Glutamatergic neuron (in vitro differentiated cells): ENCODE measurements at regions not wholly inside any gene's neighbourhood (a gene's known extent, or its start where the extent isn't known, plus 50 kb on each side); places are given as distances from the start of the nearest gene placed in this dataset.

Experiments used
- DNase-seq: peaks from one replicate; pipeline ENCODE4 v3.0.0; 2022
- H3K27ac Mint-ChIP-seq: one replicate; pipeline ENCODE4 v1.8.0; 2020; ENCODE audit warnings: mild to moderate bottlenecking, mixed read lengths, inconsistent platforms; ENCODE audit not compliant: unreplicated experiment
- H3K27me3 Mint-ChIP-seq: one replicate; pipeline ENCODE4 v1.8.0; 2020; ENCODE audit warnings: mild to moderate bottlenecking, moderate library complexity, mixed read lengths, inconsistent platforms; ENCODE audit not compliant: unreplicated experiment
- H3K36me3 Mint-ChIP-seq: one replicate; pipeline ENCODE4 v1.8.0; 2020; ENCODE audit warnings: mild to moderate bottlenecking, mixed read lengths, inconsistent platforms; ENCODE audit not compliant: unreplicated experiment
- H3K4me1 Mint-ChIP-seq: one replicate; pipeline ENCODE4 v1.8.0; 2020; ENCODE audit warnings: mild to moderate bottlenecking, low read depth, mixed read lengths, inconsistent platforms; ENCODE audit not compliant: unreplicated experiment
- H3K4me3 Mint-ChIP-seq: one replicate; pipeline ENCODE4 v1.8.0; 2020; ENCODE audit warnings: mild to moderate bottlenecking, mixed read lengths, inconsistent platforms; ENCODE audit not compliant: unreplicated experiment
- H3K9me3 Mint-ChIP-seq: one replicate; pipeline ENCODE4 v1.8.0; 2020; ENCODE audit warnings: mild to moderate bottlenecking, moderate library complexity, mixed read lengths, inconsistent platforms; ENCODE audit not compliant: unreplicated experiment
- CTCF ChIP-seq: fragments of 200-600 bp; sonication (generic); IDR thresholded peaks from one replicate; pipeline ENCODE4 v1.5.0; 2021; ENCODE audit not compliant: partially characterized antibody, unreplicated experiment

GRCh38 chr2:226126104-226126503 is 673.5 kb downstream of the IRS1 start:
- no peak overlapping the region for H3K27ac Mint-ChIP-seq
- no peaks in the 10 kb centered on the region for H3K36me3 Mint-ChIP-seq
- no peaks in the 10 kb centered on the region for H3K27me3 Mint-ChIP-seq
- H3K4me1 Mint-ChIP-seq, result no peaks in the 10 kb centered on the region
- peaks cover 4% of the 10 kb centered on the region for H3K9me3 Mint-ChIP-seq
- no peak for DNase-seq
- H3K4me3 Mint-ChIP-seq, result no peak overlapping the region
- TF ChIP-seq CTCF, result no peak

- no peak overlapping the region for H3K4me3 Mint-ChIP-seq
- no peak for TF ChIP-seq CTCF
- no peaks in the 10 kb centered on the region for H3K27me3 Mint-ChIP-seq
- no peaks in the 10 kb centered on the region for H3K36me3 Mint-ChIP-seq
- H3K27ac Mint-ChIP-seq, result no peak overlapping the region
- no peaks in the 10 kb centered on the region for H3K4me1 Mint-ChIP-seq
- no peak for DNase-seq
- H3K9me3 Mint-ChIP-seq, result peaks cover 4% of the 10 kb centered on the region
Observed at GRCh38 chr2:226125176-226125883, 674.3 kb downstream of the IRS1 start.

GRCh38 chr2:226124548-226125011 is 675.0 kb downstream of the IRS1 start:
- H3K4me3 Mint-ChIP-seq, result no peak overlapping the region
- TF ChIP-seq CTCF, result no peak
- peaks cover 4% of the 10 kb centered on the region for H3K9me3 Mint-ChIP-seq
- no peak overlapping the region for H3K27ac Mint-ChIP-seq
- H3K36me3 Mint-ChIP-seq, result no peaks in the 10 kb centered on the region
- no peaks in the 10 kb centered on the region for H3K4me1 Mint-ChIP-seq
- no peak for DNase-seq
- no peaks in the 10 kb centered on the region for H3K27me3 Mint-ChIP-seq

- Mint-ChIP-seq H3K4me3 (no peak overlapping the region), H3K27me3 (no peaks in the 10 kb centered on the region), H3K9me3 (peaks cover 4% of the 10 kb centered on the region), H3K27ac (no peak overlapping the region), H3K4me1 (no peaks in the 10 kb centered on the region), H3K36me3 (no peaks in the 10 kb centered on the region)
- TF ChIP-seq CTCF, result no peak
- no peak for DNase-seq
Observed at GRCh38 chr2:226123300-226123699, 676.3 kb downstream of the IRS1 start.

GRCh38 chr2:226122041-226122440 is 677.6 kb downstream of the IRS1 start:
- DNase-seq, result no peak
- H3K4me3 Mint-ChIP-seq, result no peak overlapping the region
- no peaks in the 10 kb centered on the region for H3K27me3 Mint-ChIP-seq
- no peak for TF ChIP-seq CTCF
- H3K4me1 Mint-ChIP-seq, result no peaks in the 10 kb centered on the region
- no peak overlapping the region for H3K27ac Mint-ChIP-seq
- no peaks in the 10 kb centered on the region for H3K36me3 Mint-ChIP-seq
- peaks cover 4% of the 10 kb centered on the region for H3K9me3 Mint-ChIP-seq
